H1 (cell line): ENCODE measurements at regions not wholly inside any gene's neighbourhood (a gene's known extent, or its start where the extent isn't known, plus 50 kb on each side); places are given as distances from the start of the nearest gene placed in this dataset.

Experiments used
- CTCF ChIA-PET: fragments of 300-600 bp; sonication (Branson Sonifier 250); formaldehyde crosslinking; loops from one replicate; lab custom pipeline; 2021; ENCODE audit not compliant: partially characterized antibody; lab: Charles Lee
- POLR2A ChIA-PET: fragments of 300-600 bp; sonication (Branson Sonifier 250); formaldehyde crosslinking; loops from one replicate; lab custom pipeline; 2021; ENCODE audit warnings: inconsistent platforms; ENCODE audit not compliant: partially characterized antibody; lab: Charles Lee
- DNase-seq, 2 experiments: peaks; one replicate each; pipeline versions ENCODE4 v3.0.0 to v3.0.0-alpha.2; 2010 to 2022; ENCODE audit warnings: low spot score in 2 of 2, low read depth in 1 of 2, mixed read lengths in 1 of 2
- FAIRE-seq: peaks from 2 replicates; lab custom pipeline; 2011; peaks lifted over from hg19 to GRCh38; lab: Jason Lieb, UNC
- H2AFZ ChIP-seq: 2 replicates; pipeline ENCODE4 v1.8.1; 2012; ENCODE audit warnings: low read length, inconsistent platforms
- H2AK5ac ChIP-seq: 2 replicates; pipeline ENCODE4 v1.6.1; 2013; ENCODE audit warnings: low read depth, low read length
- H2BK120ac ChIP-seq: replicated peaks from 2 replicates; pipeline ENCODE3; 2013; ENCODE audit warnings: low read depth, low read length, inconsistent platforms
- H2BK12ac ChIP-seq: 2 replicates; pipeline ENCODE4 v1.6.1; 2013; ENCODE audit warnings: low read depth, low read length
- H2BK15ac ChIP-seq: 2 replicates; pipeline ENCODE4 v1.6.1; 2013; ENCODE audit warnings: low read length
- H2BK20ac ChIP-seq: 2 replicates; pipeline ENCODE4 v1.6.1; 2013; ENCODE audit warnings: low read length
- H2BK5ac ChIP-seq: 2 replicates; pipeline ENCODE4 v1.6.1; 2013; ENCODE audit warnings: low read depth, low read length
- H3K14ac ChIP-seq: 2 replicates; pipeline ENCODE4 v1.6.1; 2013; ENCODE audit warnings: inconsistent platforms; ENCODE audit not compliant: insufficient read length
- H3K18ac ChIP-seq: 2 replicates; pipeline ENCODE4 v1.6.1; 2013; ENCODE audit warnings: low read length; ENCODE audit errors: extremely low read depth
- H3K23ac ChIP-seq: 2 replicates; pipeline ENCODE4 v1.6.1; 2013; ENCODE audit warnings: inconsistent platforms; ENCODE audit not compliant: insufficient read length
- H3K23me2 ChIP-seq: 2 replicates; pipeline ENCODE4 v1.6.1; 2013; ENCODE audit warnings: low read depth, low read length
- H3K27ac ChIP-seq: 2 replicates; pipeline ENCODE4 v1.6.1; 2011; ENCODE audit warnings: low read depth, low read length, inconsistent platforms
- H3K27me3 ChIP-seq, 4 experiments: replicated peaks in 1 of 4; 1 replicate in 1 of 4; 2 replicates in 3 of 4; pipeline versions ENCODE4 v1.6.1 to v1.8.1; 2011 to 2013; ENCODE audit warnings: low read length in 3 of 4, mild to moderate bottlenecking in 3 of 4, inconsistent platforms in 2 of 4, mixed read lengths in 2 of 4, moderate library complexity in 1 of 4; ENCODE audit not compliant: control insufficient read depth in 3 of 4, insufficient read depth in 3 of 4; ENCODE audit errors: extremely low read depth in 1 of 4
- H3K36me3 ChIP-seq, 4 experiments: 2 replicates each; pipeline versions ENCODE4 v1.6.1 to v1.8.1; 2011 to 2013; ENCODE audit warnings: mild to moderate bottlenecking in 4 of 4, low read length in 3 of 4, moderate library complexity in 2 of 4, control low read depth in 1 of 4, inconsistent platforms in 1 of 4; ENCODE audit not compliant: insufficient read depth in 4 of 4, control insufficient read depth in 2 of 4
- H3K4ac ChIP-seq: replicated peaks from 2 replicates; pipeline ENCODE3; 2013; ENCODE audit warnings: low read length, low read depth, mixed read lengths, inconsistent platforms; ENCODE audit not compliant: insufficient read length
- H3K4me1 ChIP-seq, 4 experiments: replicated peaks in 1 of 4; 1 replicate in 1 of 4; 2 replicates in 3 of 4; pipeline versions ENCODE4 v1.6.1 to v1.8.1; 2011 to 2013; ENCODE audit warnings: low read length in 3 of 4, inconsistent platforms in 2 of 4, mixed read lengths in 1 of 4; ENCODE audit not compliant: insufficient read depth in 4 of 4, control insufficient read depth in 3 of 4
- H3K4me2 ChIP-seq, 2 experiments: 2 replicates each; pipeline versions ENCODE4 v1.6.1 to v1.8.1; 2011 to 2013; ENCODE audit warnings: low read depth in 2 of 2, low read length in 2 of 2, control low read depth in 1 of 2, inconsistent platforms in 1 of 2, mild to moderate bottlenecking in 1 of 2; ENCODE audit not compliant: insufficient read depth in 1 of 2
- H3K4me3 ChIP-seq, 4 experiments: fragments of 200-600, 300-600 bp in 1 of 4; sonication (generic), shearing (Covaris generic), sonication (Bioruptor Twin) in 1 of 4; 2 replicates each; pipeline versions ENCODE4 v1.5.1 to v1.8.1; 2011 to 2016; ENCODE audit warnings: low read length in 4 of 4, low read depth in 3 of 4, control low read depth in 2 of 4, inconsistent platforms in 2 of 4, mild to moderate bottlenecking in 2 of 4, mixed read lengths in 1 of 4, moderate library complexity in 1 of 4; ENCODE audit not compliant: insufficient read depth in 2 of 4; ENCODE audit errors: extremely low read depth in 1 of 4
- H3K56ac ChIP-seq: replicated peaks from 2 replicates; pipeline ENCODE3; 2013; ENCODE audit warnings: low read depth, mild to moderate bottlenecking, mixed read lengths, low read length, inconsistent platforms; ENCODE audit not compliant: insufficient read length
- H3K79me1 ChIP-seq: 2 replicates; pipeline ENCODE4 v1.6.1; 2013; ENCODE audit warnings: low read depth, low read length, control low read depth
- H3K79me2 ChIP-seq, 2 experiments: 2 replicates each; pipeline versions ENCODE4 v1.6.1 to v1.8.1; 2012 to 2013; ENCODE audit warnings: low read length in 2 of 2, mild to moderate bottlenecking in 2 of 2, inconsistent platforms in 1 of 2; ENCODE audit not compliant: insufficient read depth in 2 of 2, control insufficient read depth in 1 of 2
- H3K9ac ChIP-seq, 4 experiments: replicated peaks in 1 of 4; 1 replicate in 1 of 4; 2 replicates in 3 of 4; pipeline versions ENCODE4 v1.6.1 to v1.8.1; 2011 to 2013; ENCODE audit warnings: low read depth in 3 of 4, low read length in 3 of 4, control low read depth in 2 of 4, mild to moderate bottlenecking in 2 of 4, moderate library complexity in 2 of 4, inconsistent platforms in 1 of 4; ENCODE audit errors: extremely low read depth in 1 of 4
- H3K9me3 ChIP-seq, 2 experiments: 2 replicates each; pipeline versions ENCODE4 v1.6.1 to v1.8.1; 2012 to 2013; ENCODE audit warnings: mild to moderate bottlenecking in 2 of 2, moderate library complexity in 2 of 2, control low read depth in 1 of 2, inconsistent platforms in 1 of 2, low read depth in 1 of 2, low read length in 1 of 2, mixed read lengths in 1 of 2; ENCODE audit not compliant: insufficient read depth in 2 of 2
- H4K20me1 ChIP-seq, 2 experiments: replicated peaks in 1 of 2; 2 replicates each; pipeline versions ENCODE3 to v1.8.1; 2011 to 2013; ENCODE audit warnings: inconsistent platforms in 2 of 2, low read length in 2 of 2, mild to moderate bottlenecking in 1 of 2; ENCODE audit not compliant: insufficient read depth in 2 of 2, control insufficient read depth in 1 of 2
- H4K5ac ChIP-seq: 2 replicates; pipeline ENCODE4 v1.6.1; 2013; ENCODE audit warnings: low read length, low read depth, mixed read lengths, inconsistent platforms; ENCODE audit not compliant: insufficient read length
- H4K8ac ChIP-seq: 2 replicates; pipeline ENCODE4 v1.8.0; 2013; ENCODE audit warnings: mild to moderate bottlenecking, moderate library complexity, low read length, inconsistent platforms; ENCODE audit not compliant: insufficient read depth; ENCODE audit errors: extremely low read depth
- H4K91ac ChIP-seq: replicated peaks from 2 replicates; pipeline ENCODE3; 2013; ENCODE audit warnings: low read length, mixed read lengths, inconsistent platforms; ENCODE audit not compliant: insufficient read length
- CBX5 ChIP-seq: fragments of 300-800, 300-1000 bp; sonication (generic); IDR thresholded peaks from 2 replicates; pipeline ENCODE4 v1.7.1; 2016; ENCODE audit warnings: antibody characterized with exemption, low read length, low read depth
- POLR2A ChIP-seq, 2 experiments: IDR thresholded peaks; 1 replicate in 1 of 2; 2 replicates in 1 of 2; pipeline ENCODE4 v1.6.1; 2011; ENCODE audit warnings: low read depth in 2 of 2, low read length in 2 of 2, mild to moderate bottlenecking in 2 of 2; ENCODE audit errors: control extremely low read depth in 1 of 2
- RAD21 ChIP-seq, 2 experiments: IDR thresholded peaks in 1 of 2; conservative IDR thresholded peaks in 1 of 2; 2 replicates each; pipeline ENCODE4 v1.6.1; 2011; ENCODE audit warnings: low read depth in 2 of 2, low read length in 2 of 2, improper control_type of control experiment in 1 of 2, inconsistent platforms in 1 of 2, mild to moderate bottlenecking in 1 of 2, moderate library complexity in 1 of 2
- SAP30 ChIP-seq: fragments of 300-600 bp; sonication (generic); IDR thresholded peaks from 2 replicates; pipeline ENCODE4 v1.7.1; 2012; ENCODE audit warnings: low read length, moderate library complexity, mild to moderate bottlenecking, inconsistent platforms; ENCODE audit not compliant: insufficient read depth, insufficient replicate concordance
- SUZ12 ChIP-seq: fragments of 200-600 bp; sonication (generic); IDR thresholded peaks from 2 replicates; pipeline ENCODE4 v1.6.1; 2012; ENCODE audit warnings: mild to moderate bottlenecking, inconsistent platforms, low read length, moderate library complexity, mixed read lengths
- TCF12 ChIP-seq: IDR thresholded peaks from 2 replicates; pipeline ENCODE4 v1.6.1; 2011; ENCODE audit warnings: low read depth, mild to moderate bottlenecking, low read length
- ZNF274 ChIP-seq: IDR thresholded peaks from 2 replicates; pipeline ENCODE4 v1.7.0; 2012; ENCODE audit warnings: low read length, borderline replicate concordance; ENCODE audit errors: extremely low read depth
- WGBS, 2 experiments: shearing (Covaris generic) in 1 of 2; methylation state at CpG; one replicate each; pipeline versions ENCODE4 v1.1.6 to v1.1.7; 2013 to 2015; ENCODE audit warnings: low lambda C conversion rate in 2 of 2, mixed read lengths in 2 of 2, inconsistent platforms in 1 of 2, low coverage in 1 of 2, missing lambda C conversion rate in 1 of 2; ENCODE audit not compliant: insufficient replicate concordance in 2 of 2, insufficient coverage in 1 of 2, insufficient read length in 1 of 2; ENCODE audit errors: extremely low coverage in 1 of 2, missing lambda C conversion rate in 1 of 2; 5-methylcytosine and 5-hydroxymethylcytosine counted together
- TF ChIP-seq, protein P1 (sequence below): IDR thresholded peaks from 2 replicates; pipeline ENCODE4 v1.6.1; 2012; ENCODE audit warnings: inconsistent platforms
- TF ChIP-seq, protein P2 (sequence below): IDR thresholded peaks from 2 replicates; pipeline ENCODE4 v1.6.1; 2012; ENCODE audit warnings: low read length, inconsistent platforms
- TF ChIP-seq, protein P3 (sequence below), 3 experiments: IDR thresholded peaks; 1 replicate in 2 of 3; 2 replicates in 1 of 3; pipeline versions ENCODE4 v1.5.1 to v1.6.1; 2011; ENCODE audit warnings: low read length in 3 of 3, mild to moderate bottlenecking in 3 of 3, inconsistent platforms in 2 of 3, low read depth in 1 of 3, moderate library complexity in 1 of 3; ENCODE audit not compliant: insufficient read depth in 1 of 3; ENCODE audit errors: control extremely low read depth in 1 of 3

DNA sequence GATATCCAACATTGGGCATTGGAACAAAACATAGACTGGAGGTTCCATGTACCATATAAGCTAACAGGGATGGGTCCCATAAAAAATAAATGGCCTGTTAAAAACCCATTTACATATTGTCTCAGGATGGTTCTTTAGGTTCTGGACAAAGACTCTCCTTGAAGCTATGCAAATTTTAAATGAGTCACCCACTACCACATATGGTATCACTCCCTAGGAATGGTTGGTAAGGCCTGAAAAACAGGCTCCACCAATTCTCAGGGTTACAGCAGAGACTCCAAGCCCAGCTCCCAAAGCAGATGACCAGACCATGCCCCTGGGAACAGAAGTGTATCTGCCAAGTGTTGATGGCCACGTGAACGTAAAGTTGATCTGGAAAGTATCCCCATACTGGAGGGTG lies 190.7 kb upstream of the SPHKAP start:
- no peak for FAIRE-seq
- no peaks in the 10 kb centered on the region for H3K79me1 ChIP-seq
- H2BK5ac ChIP-seq, result no peak overlapping the region
- TF ChIP-seq RAD21 (IDR thresholded peaks at IDR 0.05 in 1 of 2, conservative IDR thresholded peaks at IDR 0.05 in 1 of 2; ENCODE audit: low read depth in 2 of 2, low read length in 2 of 2) (no peak), POLR2A (IDR thresholded peaks at IDR 0.05; ENCODE audit: control extremely low read depth in 1 of 2, low read depth in 2 of 2, low read length in 2 of 2) (no peak), ZNF274 (no peak), SAP30 (no peak), SUZ12 (no peak), CBX5 (no peak), TCF12 (no peak)
- TF ChIP-seq, protein P1, sequence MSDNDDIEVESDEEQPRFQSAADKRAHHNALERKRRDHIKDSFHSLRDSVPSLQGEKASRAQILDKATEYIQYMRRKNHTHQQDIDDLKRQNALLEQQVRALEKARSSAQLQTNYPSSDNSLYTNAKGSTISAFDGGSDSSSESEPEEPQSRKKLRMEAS, result no peak
- TF ChIP-seq, protein P2, sequence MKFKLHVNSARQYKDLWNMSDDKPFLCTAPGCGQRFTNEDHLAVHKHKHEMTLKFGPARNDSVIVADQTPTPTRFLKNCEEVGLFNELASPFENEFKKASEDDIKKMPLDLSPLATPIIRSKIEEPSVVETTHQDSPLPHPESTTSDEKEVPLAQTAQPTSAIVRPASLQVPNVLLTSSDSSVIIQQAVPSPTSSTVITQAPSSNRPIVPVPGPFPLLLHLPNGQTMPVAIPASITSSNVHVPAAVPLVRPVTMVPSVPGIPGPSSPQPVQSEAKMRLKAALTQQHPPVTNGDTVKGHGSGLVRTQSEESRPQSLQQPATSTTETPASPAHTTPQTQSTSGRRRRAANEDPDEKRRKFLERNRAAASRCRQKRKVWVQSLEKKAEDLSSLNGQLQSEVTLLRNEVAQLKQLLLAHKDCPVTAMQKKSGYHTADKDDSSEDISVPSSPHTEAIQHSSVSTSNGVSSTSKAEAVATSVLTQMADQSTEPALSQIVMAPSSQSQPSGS, result no peak
- TF ChIP-seq, protein P3, sequence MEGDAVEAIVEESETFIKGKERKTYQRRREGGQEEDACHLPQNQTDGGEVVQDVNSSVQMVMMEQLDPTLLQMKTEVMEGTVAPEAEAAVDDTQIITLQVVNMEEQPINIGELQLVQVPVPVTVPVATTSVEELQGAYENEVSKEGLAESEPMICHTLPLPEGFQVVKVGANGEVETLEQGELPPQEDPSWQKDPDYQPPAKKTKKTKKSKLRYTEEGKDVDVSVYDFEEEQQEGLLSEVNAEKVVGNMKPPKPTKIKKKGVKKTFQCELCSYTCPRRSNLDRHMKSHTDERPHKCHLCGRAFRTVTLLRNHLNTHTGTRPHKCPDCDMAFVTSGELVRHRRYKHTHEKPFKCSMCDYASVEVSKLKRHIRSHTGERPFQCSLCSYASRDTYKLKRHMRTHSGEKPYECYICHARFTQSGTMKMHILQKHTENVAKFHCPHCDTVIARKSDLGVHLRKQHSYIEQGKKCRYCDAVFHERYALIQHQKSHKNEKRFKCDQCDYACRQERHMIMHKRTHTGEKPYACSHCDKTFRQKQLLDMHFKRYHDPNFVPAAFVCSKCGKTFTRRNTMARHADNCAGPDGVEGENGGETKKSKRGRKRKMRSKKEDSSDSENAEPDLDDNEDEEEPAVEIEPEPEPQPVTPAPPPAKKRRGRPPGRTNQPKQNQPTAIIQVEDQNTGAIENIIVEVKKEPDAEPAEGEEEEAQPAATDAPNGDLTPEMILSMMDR (IDR thresholded peaks at IDR 0.05; ENCODE audit: control extremely low read depth in 1 of 3, insufficient read depth in 1 of 3, low read depth in 1 of 3, low read length in 3 of 3), result no peak

More for the DNA sequence above, 190.7 kb upstream of the SPHKAP start:
- Histone ChIP-seq H3K4ac (no peak overlapping the region), H3K9ac (no peak overlapping the region), H4K20me1 (no peaks in the 10 kb centered on the region), H3K4me3 (no peak overlapping the region), H2BK20ac (no peak overlapping the region), H3K36me3 (no peaks in the 10 kb centered on the region), H3K4me2 (no peak overlapping the region), H2AFZ (no peak overlapping the region), H4K91ac (no peak overlapping the region), H4K5ac (no peak overlapping the region), H2BK120ac (no peak overlapping the region), H3K27me3 (no peaks in the 10 kb centered on the region), H2BK15ac (no peak overlapping the region), H3K18ac (no peak overlapping the region), H3K79me2 (no peaks in the 10 kb centered on the region), H2BK12ac (no peak overlapping the region), H3K23me2 (no peaks in the 10 kb centered on the region), H3K23ac (no peak overlapping the region), H3K4me1 (no peaks in the 10 kb centered on the region), H3K56ac (no peak overlapping the region), H2AK5ac (no peak overlapping the region), H3K14ac (no peak overlapping the region), H3K27ac (no peak overlapping the region), H3K9me3 (no peaks in the 10 kb centered on the region), H4K8ac (no peak overlapping the region)
- ChIA-PET POLR2A (no interaction called here), CTCF (no interaction called here)
- WGBS, 2 experiments, result 87% methylated on average over 2 of the region's 2 CpGs; no CpG with 5 or more reads in 1 of the 2 experiments
- DNase-seq, result no peak
